Vagina (tissue), 2 donors: ENCODE measurements at regions not wholly inside any gene's neighbourhood (a gene's known extent, or its start where the extent isn't known, plus 50 kb on each side); places are given as distances from the start of the nearest gene placed in this dataset.

ENCODE experiments used
- CTCF ChIP-seq, 3 experiments: fragments of 450-650 bp in 2 of 3; fragments of 200-600 bp in 1 of 3; sonication (generic) in 1 of 3; IDR thresholded peaks; one replicate each; pipeline ENCODE4 v1.5.1; 2017 to 2019; ENCODE audit warnings: antibody characterized with exemption in 3 of 3, mild to moderate bottlenecking in 2 of 3, moderate library complexity in 2 of 3
- POLR2A ChIP-seq, 2 donors: fragments of 450-650 bp; IDR thresholded peaks; one replicate each; pipeline ENCODE4 v1.6.1; 2017; ENCODE audit warnings: antibody characterized with exemption in 2 of 2, mild to moderate bottlenecking in 2 of 2, moderate library complexity in 2 of 2
- POLR2AphosphoS5 ChIP-seq, 2 donors: sonication (generic); formaldehyde crosslinking; IDR thresholded peaks; one replicate each; pipeline ENCODE4 v1.9.0; 2017; ENCODE audit warnings: antibody characterized with exemption in 2 of 2, mild to moderate bottlenecking in 2 of 2, low read depth in 1 of 2; ENCODE audit not compliant: insufficient read depth in 1 of 2

DNA sequence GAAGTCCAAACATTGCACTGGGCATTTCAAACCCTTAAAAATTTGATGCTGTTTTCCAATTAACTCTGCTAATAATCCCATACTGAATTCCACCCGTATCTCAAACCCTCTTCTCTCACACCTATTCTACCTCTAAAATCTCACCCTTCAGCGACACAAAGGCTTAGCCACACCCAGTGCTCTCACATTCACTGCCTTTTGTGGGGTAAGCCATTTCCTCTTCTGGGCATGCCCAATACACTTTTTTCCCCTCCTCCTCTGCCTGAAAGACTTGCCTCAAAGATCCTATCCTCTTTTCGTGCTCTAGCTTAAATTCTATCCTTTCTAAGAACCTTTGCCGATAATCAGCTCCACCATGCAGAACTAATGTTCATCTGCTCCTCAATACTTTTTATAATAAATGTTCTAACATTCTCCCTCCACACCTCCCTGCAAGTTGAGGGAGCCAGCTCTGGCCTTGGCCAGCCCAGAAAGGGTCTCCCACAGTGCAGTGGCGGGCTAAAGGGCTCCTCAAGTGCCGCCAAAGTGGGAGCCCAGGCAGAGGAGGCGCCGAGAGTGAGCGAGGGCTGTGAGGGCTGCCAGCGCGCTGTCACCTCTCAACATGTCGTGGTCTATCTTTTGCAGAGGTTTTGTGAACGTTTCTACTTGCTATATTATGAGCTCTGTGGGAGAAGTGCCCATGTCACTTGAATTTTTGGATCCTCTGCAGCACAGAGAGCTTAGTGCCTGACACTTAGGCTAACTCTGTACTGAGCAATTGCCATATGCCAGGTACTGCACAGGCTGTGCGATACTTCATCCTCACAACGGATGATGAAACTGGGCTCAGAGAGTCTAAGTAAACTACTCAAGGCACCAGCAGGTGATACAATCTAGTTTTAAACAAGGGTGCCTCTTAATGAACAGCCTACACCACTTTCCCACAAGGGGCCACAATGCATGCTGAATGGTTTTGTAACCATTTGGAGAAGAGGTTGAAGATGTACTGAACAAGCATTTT, 53.6 kb upstream of the BCL6 start:
- TF ChIP-seq POLR2A (IDR thresholded peaks at IDR 0.05) = no peak
- no peak for TF ChIP-seq POLR2AphosphoS5 (IDR thresholded peaks at IDR 0.05; ENCODE audit: insufficient read depth in 1 of 2, low read depth in 1 of 2)
- no peak for TF ChIP-seq CTCF (IDR thresholded peaks at IDR 0.05)
